ENCODE measurements at regions not wholly inside any gene's neighbourhood (a gene's known extent, or its start where the extent isn't known, plus 50 kb on each side); places are given as distances from the start of the nearest gene placed in this dataset.
"Not testable (repeated sequence)": the region's sequence is repeated elsewhere in the genome, so short reads cannot be mapped to it uniquely, and the experiment has no call there.

DNA sequence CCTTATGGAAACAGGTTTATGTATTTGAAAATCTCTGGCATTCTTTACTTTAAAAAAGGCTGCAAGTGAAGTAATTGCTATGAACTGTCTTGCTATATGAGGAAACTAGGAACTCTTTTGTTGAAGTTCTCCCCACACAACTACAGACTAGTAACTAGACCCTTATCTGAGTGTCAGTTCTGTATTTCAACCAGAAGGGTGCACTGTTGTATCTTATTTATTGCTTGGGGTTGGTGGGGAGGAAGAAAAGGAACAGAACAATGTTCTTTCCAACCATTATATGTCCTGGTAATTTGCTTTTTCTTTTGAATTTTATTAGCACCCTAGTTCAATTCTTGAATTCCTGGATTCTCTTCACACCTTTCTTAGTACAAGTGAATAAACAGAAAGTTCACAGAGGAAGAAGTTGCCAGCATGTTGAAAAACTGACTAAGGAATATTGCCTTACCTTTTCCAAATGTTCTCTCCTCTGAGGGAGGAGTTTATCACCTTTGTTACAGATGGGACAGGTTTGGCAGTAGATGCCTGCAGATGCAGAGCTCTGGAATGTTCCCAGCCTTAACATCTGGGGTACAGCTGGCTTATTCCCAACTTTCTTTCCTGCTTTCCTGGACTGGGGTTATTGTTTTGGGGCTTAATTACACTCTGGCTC, 162.4 kb upstream of the CFAP20DC start:
- no peak for DNase-seq (ENCODE audit: low read depth in 2 of 2)

- DNase-seq (ENCODE audit: low read depth in 2 of 2) = no peak
These were observed 160.4 kb upstream of the CFAP20DC start for GRCh38 chr3:59210260-59210659.

DNA sequence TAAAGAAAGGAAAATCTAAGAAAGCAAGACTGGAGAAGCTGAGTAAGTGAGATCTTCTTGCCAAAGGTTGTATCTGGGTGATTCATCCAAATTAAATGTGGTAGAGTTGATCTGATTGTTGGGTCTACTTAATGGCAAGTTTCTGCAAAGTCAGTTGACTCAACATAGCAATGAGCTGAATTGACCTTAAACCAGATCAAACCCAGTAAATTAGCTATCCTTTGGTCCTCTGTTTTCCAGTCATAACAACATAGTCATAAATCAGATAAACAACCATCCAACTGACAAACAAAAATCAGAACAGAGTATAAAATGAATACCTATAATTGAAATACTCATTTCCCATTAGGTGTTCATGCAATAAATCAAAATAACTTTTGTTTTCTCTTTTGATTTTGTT, 142.6 kb upstream of the CFAP20DC start:
- no peak for DNase-seq (ENCODE audit: low read depth in 2 of 2)

- no peak for DNase-seq (ENCODE audit: low read depth in 2 of 2)
These were observed 141.8 kb upstream of the CFAP20DC start for GRCh38 chr3:59191651-59192050.

DNA sequence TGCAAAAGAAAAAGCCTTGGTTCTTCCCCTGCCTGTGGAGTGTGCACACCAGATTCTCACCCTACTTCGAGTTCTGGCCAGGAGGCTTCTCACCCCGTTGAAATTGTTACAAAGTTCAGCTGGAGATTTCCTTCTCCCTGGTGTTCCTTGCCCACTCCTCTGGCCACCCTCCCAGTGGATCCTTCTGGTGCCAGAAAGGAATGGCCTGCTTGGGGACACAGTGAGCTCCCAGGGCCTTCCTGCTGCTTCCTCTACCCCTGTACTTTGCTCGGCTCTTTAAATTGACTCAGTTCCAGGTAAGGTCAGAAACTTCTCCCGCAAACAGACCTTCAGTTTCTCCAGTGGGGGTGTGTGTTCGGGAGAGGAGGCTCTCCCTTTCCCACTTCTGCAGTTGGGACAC, 140.1 kb upstream of the CFAP20DC start:
- DNase-seq (ENCODE audit: low read depth in 2 of 2) = no peak

GRCh38 chr3:59189526-59189925, 139.7 kb upstream of the CFAP20DC start:
- DNase-seq (ENCODE audit: low read depth in 2 of 2) = no peak

DNA sequence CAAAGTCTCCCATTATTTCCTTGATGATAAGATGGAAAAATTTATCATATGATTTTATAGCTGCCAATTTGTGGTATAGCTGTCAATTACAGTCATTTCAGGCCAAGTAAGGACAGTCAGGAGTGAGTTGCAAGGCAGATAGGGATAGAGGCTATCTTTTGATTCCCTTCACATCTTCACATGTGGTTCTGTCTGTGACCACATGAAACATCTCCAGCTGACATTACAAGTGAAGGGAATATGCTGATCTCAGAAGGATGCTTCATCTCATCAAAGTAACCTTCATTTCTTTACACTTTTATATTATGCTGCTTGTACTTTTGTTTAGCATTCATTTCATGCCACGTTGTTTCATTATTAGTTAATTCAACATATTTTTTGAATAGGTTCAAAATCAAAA, 136.9 kb upstream of the CFAP20DC start:
- no peak for DNase-seq (ENCODE audit: low read depth in 2 of 2)

DNA sequence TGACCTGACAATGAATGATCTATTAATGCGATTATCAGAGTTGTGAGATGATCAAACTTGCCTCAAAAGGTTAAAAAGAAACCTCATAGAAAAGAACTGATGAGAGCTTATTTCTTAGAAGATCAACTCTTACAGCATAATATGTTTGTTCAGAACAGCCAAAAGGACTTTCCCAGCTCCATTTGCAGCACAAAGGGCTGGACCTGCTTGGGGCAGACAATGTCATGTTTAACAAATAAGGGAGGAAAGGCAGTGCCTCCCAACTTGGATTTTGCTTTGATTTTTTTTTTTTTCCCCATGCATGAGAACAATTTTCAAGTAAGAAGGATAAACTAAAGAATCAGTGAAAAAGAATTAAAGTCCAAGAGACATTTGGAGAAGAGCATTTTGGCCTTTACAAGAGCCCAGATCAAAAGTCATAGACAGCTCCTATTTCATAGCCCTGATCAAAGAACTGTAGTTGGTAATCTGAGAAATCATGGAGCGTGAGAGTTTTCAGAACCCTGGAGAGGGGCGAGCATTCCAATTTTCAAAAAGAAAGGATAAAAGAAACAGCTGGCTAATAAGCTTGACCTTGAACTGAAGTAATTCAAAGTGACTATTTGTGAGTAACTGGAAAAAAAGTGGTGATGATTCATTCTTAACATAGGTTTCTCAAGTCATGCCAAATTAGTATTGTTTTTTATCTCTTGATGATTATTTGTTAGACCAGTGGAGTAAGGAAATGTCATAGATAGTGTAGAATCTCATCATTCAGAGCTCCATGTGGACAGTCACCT, 136.0 kb upstream of the CFAP20DC start:
- DNase-seq (ENCODE audit: low read depth in 2 of 2) = no peak

DNA sequence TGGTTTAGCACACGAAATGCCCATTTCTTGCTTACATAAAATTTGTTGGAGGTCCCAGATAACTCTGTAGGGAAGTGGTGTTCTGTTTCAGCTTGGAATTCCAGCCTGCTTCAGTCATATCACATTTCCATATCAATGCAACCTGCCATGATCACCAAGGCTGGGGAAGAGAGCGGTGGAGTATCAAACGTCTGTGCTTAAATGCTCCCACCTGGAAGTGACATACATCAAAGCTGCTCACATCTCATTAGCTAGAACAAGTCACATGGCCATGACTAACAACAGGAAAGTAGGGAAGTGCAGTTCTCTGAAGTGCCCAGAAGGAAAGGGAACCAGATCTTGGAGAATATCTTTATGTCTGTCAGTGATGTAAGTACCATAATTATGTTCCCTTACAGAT, 130.2 kb upstream of the CFAP20DC start:
- DNase-seq (ENCODE audit: low read depth in 2 of 2) = no peak

DNA sequence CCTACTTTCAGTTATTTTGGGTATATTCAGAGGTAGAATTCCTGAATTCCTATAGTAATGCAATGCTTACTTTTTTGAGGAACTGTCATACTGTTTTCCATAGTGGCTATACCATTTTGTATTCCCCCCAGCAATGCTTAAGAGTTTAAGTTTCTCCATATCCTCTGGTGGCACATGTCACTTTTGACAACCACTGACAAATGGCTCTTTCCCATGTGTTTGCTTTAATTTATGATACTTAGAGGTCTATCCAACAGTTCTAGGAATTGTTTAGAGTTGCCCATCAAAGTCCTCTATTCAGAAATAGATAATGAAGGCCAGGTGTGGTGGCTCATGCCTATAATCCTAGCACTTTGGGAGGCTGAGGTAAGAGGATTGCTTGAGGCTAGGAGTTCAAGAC, 128.9 kb upstream of the CFAP20DC start:
- no peak for DNase-seq (ENCODE audit: low read depth in 2 of 2)

DNA sequence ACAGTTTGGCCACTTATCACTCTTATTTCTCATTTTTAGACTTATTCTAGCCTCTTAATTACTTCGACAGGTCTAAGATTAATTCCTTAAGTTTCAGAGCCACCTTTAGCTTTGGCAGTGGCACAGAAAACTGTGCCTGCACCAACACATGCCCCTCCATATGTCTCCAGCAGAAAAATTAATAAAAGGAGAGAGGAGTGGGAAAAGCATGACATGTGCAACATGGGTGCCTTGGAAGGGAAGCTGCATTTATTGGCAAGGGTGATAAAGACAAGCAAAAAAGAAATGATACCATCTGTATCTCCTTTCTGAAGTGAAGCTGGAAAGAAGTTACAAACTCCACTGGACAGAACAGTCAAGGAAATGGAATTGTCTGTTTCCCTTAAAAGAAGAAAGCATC, 121.7 kb upstream of the CFAP20DC start:
- DNase-seq (ENCODE audit: low read depth in 2 of 2) = no peak

DNA sequence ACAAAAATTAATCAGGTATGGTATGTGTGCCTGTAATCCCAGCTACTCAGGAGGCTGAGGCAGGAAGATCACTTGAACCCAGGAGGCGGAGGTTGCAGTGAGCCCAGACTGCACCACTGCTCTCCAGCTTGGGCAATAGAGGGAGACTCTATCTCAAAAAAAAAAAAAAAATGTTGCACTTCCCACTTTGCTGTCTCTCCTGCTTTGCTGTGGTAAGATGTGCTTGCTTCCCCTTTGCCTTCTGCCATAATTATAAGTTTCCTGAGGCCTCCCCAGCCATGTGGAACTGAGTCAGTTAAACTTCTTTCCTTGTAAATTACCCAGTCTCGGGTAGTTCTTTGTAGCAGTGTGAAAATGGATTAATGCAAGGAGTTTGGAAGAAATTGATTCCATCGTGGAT, 120.3 kb upstream of the CFAP20DC start:
- DNase-seq (ENCODE audit: low read depth in 2 of 2) = not testable (repeated sequence)

GRCh38 chr3:59167756-59168155, 117.9 kb upstream of the CFAP20DC start:
- no peak for DNase-seq (ENCODE audit: low read depth in 2 of 2)

DNA sequence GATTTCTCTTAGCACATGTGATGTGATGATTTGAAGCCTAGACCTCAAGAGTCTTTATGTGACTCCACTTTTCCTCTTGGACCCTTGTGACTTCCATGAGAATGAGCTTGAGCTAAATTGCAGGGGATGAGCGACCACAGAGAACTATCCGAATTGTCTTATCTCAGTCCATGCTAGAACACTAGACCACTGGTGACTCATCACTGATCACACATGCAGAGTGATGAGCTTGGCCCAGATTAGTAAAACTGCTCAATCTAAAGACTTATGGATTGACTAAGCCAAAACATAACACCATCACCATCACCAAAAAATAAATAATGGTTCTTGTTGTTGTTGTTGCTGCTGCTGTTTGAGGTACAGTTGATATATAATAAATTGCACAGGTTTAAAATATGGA, 114.1 kb upstream of the CFAP20DC start:
- DNase-seq (ENCODE audit: low read depth in 2 of 2) = no peak

- no peak for DNase-seq (ENCODE audit: low read depth in 2 of 2)
These were observed 111.2 kb upstream of the CFAP20DC start for GRCh38 chr3:59161048-59161447.

- DNase-seq (ENCODE audit: low read depth in 2 of 2) = no peak
These were observed 110.4 kb upstream of the CFAP20DC start for GRCh38 chr3:59160133-59160746.

- no peak for DNase-seq (ENCODE audit: low read depth in 2 of 2)
These were observed 103.8 kb upstream of the CFAP20DC start for GRCh38 chr3:59153648-59154047.

GRCh38 chr3:59152943-59153342, 103.1 kb upstream of the CFAP20DC start:
- no peak for DNase-seq (ENCODE audit: low read depth in 2 of 2)

- DNase-seq (ENCODE audit: low read depth in 2 of 2) = no peak
These were observed 100.2 kb upstream of the CFAP20DC start for GRCh38 chr3:59150039-59150438.

DNA sequence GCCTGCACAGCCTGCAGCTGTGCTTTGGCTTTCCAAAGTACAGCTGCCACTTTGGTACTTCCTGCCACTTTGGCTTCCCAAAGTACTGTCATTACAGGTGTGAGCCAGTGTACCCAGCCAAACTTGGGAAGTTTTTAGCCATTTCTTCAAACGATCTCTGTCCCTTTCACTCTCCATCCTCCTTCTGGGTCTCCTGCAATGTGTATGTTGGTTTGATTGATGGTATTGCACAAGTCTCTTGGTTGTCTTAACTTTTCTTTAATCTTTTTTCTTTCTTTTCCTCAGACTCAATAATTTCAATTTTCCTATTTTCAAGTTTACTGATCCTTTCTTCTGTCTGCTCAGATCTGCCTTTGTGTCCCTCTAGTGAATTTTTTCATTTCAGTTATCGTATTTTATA, 99.3 kb upstream of the CFAP20DC start:
- DNase-seq (ENCODE audit: low read depth in 2 of 2) = no peak

DNA sequence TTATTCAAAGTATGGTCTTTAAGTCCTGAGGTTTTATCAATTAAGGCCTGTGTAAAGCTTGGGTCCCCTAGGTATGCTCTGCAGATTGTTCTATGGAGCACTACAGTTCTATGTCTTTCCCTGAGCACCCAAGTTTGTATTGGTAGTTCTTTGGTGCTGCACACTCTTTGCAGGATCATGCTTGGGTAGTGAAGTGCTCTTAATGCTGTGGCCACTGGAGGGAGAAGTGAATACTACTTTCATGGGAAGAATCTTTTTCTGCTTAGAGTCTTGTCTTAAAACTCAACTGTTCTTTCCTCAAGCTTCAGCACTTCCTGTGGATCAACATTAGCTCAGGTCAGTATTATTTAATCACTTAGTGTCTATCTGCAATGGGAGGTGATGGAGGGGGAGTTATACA, 93.6 kb upstream of the CFAP20DC start:
- DNase-seq (ENCODE audit: low read depth in 2 of 2) = no peak

GRCh38 chr3:59142556-59142955, 92.7 kb upstream of the CFAP20DC start:
- DNase-seq (ENCODE audit: low read depth in 2 of 2) = no peak

DNA sequence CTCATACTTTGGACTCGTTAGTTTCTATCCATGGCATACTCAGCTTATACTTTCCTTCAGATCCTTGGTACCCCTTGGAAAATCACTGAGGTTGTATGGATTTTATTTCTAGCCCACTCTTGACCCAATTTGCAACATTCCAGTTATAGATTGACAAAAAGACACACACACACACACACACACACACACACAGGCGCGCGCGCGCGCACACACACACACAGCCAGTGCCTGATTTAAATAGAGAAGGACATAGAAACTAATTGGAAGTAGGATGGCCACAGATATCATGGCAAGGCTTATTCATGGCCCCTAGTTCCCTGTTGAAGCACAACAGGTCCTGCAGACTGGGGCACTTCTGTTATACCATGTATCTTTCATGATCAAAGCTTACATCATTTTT, 89.1 kb upstream of the CFAP20DC start:
- DNase-seq (ENCODE audit: low read depth in 2 of 2) = no peak
